AG09309 (cell line): ENCODE measurements at regions not wholly inside any gene's neighbourhood (a gene's known extent, or its start where the extent isn't known, plus 50 kb on each side); places are given as distances from the start of the nearest gene placed in this dataset.

Experiments
- DNase-seq: peaks from one replicate; pipeline ENCODE4 v3.0.0-alpha.2; 2010; ENCODE audit warnings: low read depth
- H3K4me3 ChIP-seq: 2 replicates; pipeline ENCODE4 v1.5.1; 2011; ENCODE audit warnings: mild to moderate bottlenecking, low read depth, low read length, moderate library complexity; ENCODE audit not compliant: control insufficient read depth
- CTCF ChIP-seq: IDR thresholded peaks from 2 replicates; pipeline ENCODE4 v1.5.1; 2011; ENCODE audit warnings: mild to moderate bottlenecking, low read depth, low read length, inconsistent platforms; ENCODE audit not compliant: insufficient read depth, control insufficient read depth; ENCODE audit errors: missing control alignments

- no peak for TF ChIP-seq CTCF
- DNase-seq: no peak
- no peak overlapping the region for H3K4me3 ChIP-seq
Observed at GRCh38 chr7:153327683-153328082, 568.1 kb downstream of the ACTR3B start.

- no peak for DNase-seq
- H3K4me3 ChIP-seq: no peak overlapping the region
Observed at GRCh38 chr7:153331427-153331826, 571.9 kb downstream of the ACTR3B start.

GRCh38 chr7:153354071-153354470, 594.5 kb downstream of the ACTR3B start:
- DNase-seq: no peak
- no peak overlapping the region for H3K4me3 ChIP-seq
- TF ChIP-seq CTCF: no peak

More at GRCh38 chr7:153331427-153331826, 571.9 kb downstream of the ACTR3B start:
- TF ChIP-seq CTCF: no peak

GRCh38 chr7:153370092-153370491, 610.5 kb downstream of the ACTR3B start:
- DNase-seq: no peak
- no peak overlapping the region for H3K4me3 ChIP-seq
- TF ChIP-seq CTCF: no peak

GRCh38 chr7:153380636-153381035, 621.1 kb downstream of the ACTR3B start:
- no peak overlapping the region for H3K4me3 ChIP-seq
- TF ChIP-seq CTCF: no peak
- no peak for DNase-seq

- H3K4me3 ChIP-seq: no peak overlapping the region
- no peak for DNase-seq
- peak; percentile 15 for TF ChIP-seq CTCF
Observed at GRCh38 chr7:153381275-153382040, 621.9 kb downstream of the ACTR3B start.
